IMR-90 (cell line): ENCODE measurements at regions not wholly inside any gene's neighbourhood (a gene's known extent, or its start where the extent isn't known, plus 50 kb on each side); places are given as distances from the start of the nearest gene placed in this dataset.

Experiments used
- ATAC-seq: fragments of 200-7000 bp; cut with Tn5 transposase; 2 replicates; pipeline ENCODE4 v1.9.1; 2020; ENCODE audit warnings: low read depth, mild to moderate bottlenecking, moderate library complexity
- BruUV-seq: library from RNA; stranded (reverse); fragments of 400-500 nt; replicated peaks from 2 replicates; lab custom pipeline; 2021; lab: Mats Ljungman, UMichigan
- CTCF ChIA-PET: fragments of 300-600 bp; formaldehyde crosslinking; extraction: SDS; loops from one replicate; lab custom pipeline; 2021; ENCODE audit warnings: antibody characterized with exemption; lab: Yijun Ruan, JAX
- POLR2A ChIA-PET: fragments of 300-600 bp; sonication (Branson Sonifier 250); formaldehyde crosslinking; loops from one replicate; lab custom pipeline; 2022; ENCODE audit warnings: antibody characterized with exemption; ENCODE audit not compliant: unreplicated experiment; lab: Charles Lee
- DNase-seq: peaks from one replicate; pipeline ENCODE4 v3.0.0; 2013
- H2AFZ ChIP-seq: replicated peaks from 2 replicates; pipeline ENCODE3; 2013; ENCODE audit warnings: low read length, mild to moderate bottlenecking; ENCODE audit not compliant: poor library complexity
- H2AK5ac ChIP-seq: 2 replicates; pipeline ENCODE4 v1.6.1; 2013; ENCODE audit warnings: low read depth, low read length, inconsistent platforms
- H2AK9ac ChIP-seq: replicated peaks from 2 replicates; pipeline ENCODE3; 2013; ENCODE audit warnings: mild to moderate bottlenecking, low read depth, low read length, moderate library complexity; ENCODE audit not compliant: poor library complexity
- H2BK120ac ChIP-seq: 2 replicates; pipeline ENCODE4 v1.6.1; 2013; ENCODE audit warnings: low read depth, low read length, inconsistent platforms
- H2BK15ac ChIP-seq: 3 replicates; pipeline ENCODE4 v1.6.1; 2013; ENCODE audit warnings: low read depth, low read length, inconsistent platforms
- H2BK20ac ChIP-seq: 2 replicates; pipeline ENCODE4 v1.6.1; 2013; ENCODE audit warnings: low read depth, mild to moderate bottlenecking, inconsistent platforms, low read length, moderate library complexity
- H2BK5ac ChIP-seq: 2 replicates; pipeline ENCODE4 v1.6.1; 2013; ENCODE audit warnings: mild to moderate bottlenecking, low read depth, low read length, inconsistent platforms; ENCODE audit not compliant: poor library complexity, severe bottlenecking
- H3K14ac ChIP-seq: replicated peaks from 2 replicates; pipeline ENCODE4 v1.6.1; 2013; ENCODE audit warnings: low read depth, low read length, inconsistent platforms
- H3K18ac ChIP-seq: 2 replicates; pipeline ENCODE4 v1.6.1; 2013; ENCODE audit warnings: low read depth, low read length, control low read depth
- H3K23ac ChIP-seq: 2 replicates; pipeline ENCODE4 v1.6.1; 2013; ENCODE audit warnings: low read depth, low read length, inconsistent platforms
- H3K27ac ChIP-seq: 2 replicates; pipeline ENCODE4 v1.5.1; 2013; ENCODE audit warnings: mild to moderate bottlenecking, control low read depth, low read length; ENCODE audit not compliant: insufficient read depth
- H3K27me3 ChIP-seq: 2 replicates; pipeline ENCODE4 v1.6.1; 2013; ENCODE audit warnings: low read length; ENCODE audit not compliant: control insufficient read depth, insufficient read depth
- H3K36me3 ChIP-seq: 2 replicates; pipeline ENCODE4 v1.6.1; 2013; ENCODE audit warnings: low read length, mixed read lengths; ENCODE audit not compliant: control insufficient read depth, insufficient read depth
- H3K4ac ChIP-seq: 2 replicates; pipeline ENCODE4 v1.6.1; 2013; ENCODE audit warnings: low read depth, low read length, inconsistent platforms
- H3K4me1 ChIP-seq: 2 replicates; pipeline ENCODE4 v1.6.1; 2013; ENCODE audit warnings: low read length, mixed read lengths; ENCODE audit not compliant: control insufficient read depth, insufficient read depth
- H3K4me2 ChIP-seq: 2 replicates; pipeline ENCODE4 v1.6.1; 2013; ENCODE audit warnings: low read depth, mild to moderate bottlenecking, control low read depth, low read length, moderate library complexity
- H3K4me3 ChIP-seq: 2 replicates; pipeline ENCODE4 v1.5.1; 2013; ENCODE audit warnings: low read depth, mild to moderate bottlenecking, control low read depth, low read length, moderate library complexity; ENCODE audit not compliant: insufficient read depth
- H3K56ac ChIP-seq: 2 replicates; pipeline ENCODE4 v1.6.1; 2013; ENCODE audit warnings: low read length, inconsistent platforms; ENCODE audit not compliant: insufficient read depth; ENCODE audit errors: extremely low read depth
- H3K79me1 ChIP-seq, 2 experiments: 2 replicates each; pipeline ENCODE4 v1.6.1; 2013; ENCODE audit warnings: low read length in 2 of 2, inconsistent platforms in 1 of 2, low read depth in 1 of 2
- H3K9ac ChIP-seq: 2 replicates; pipeline ENCODE4 v1.6.1; 2013; ENCODE audit warnings: low read depth, low read length, control low read depth
- H3K9me1 ChIP-seq: 2 replicates; pipeline ENCODE4 v1.6.1; 2013; ENCODE audit warnings: low read length, inconsistent platforms; ENCODE audit not compliant: insufficient read depth
- H3K9me3 ChIP-seq: 2 replicates; pipeline ENCODE4 v1.6.1; 2013; ENCODE audit warnings: low read length; ENCODE audit not compliant: control insufficient read depth, insufficient read depth
- H4K20me1 ChIP-seq: 2 replicates; pipeline ENCODE4 v1.6.1; 2013; ENCODE audit warnings: low read length, inconsistent platforms; ENCODE audit not compliant: insufficient read depth
- H4K5ac ChIP-seq: 2 replicates; pipeline ENCODE4 v1.6.1; 2013; ENCODE audit warnings: mild to moderate bottlenecking, low read depth, low read length, control low read depth
- H4K8ac ChIP-seq, 2 experiments: 2 replicates each; pipeline ENCODE4 v1.6.1; 2013; ENCODE audit warnings: low read depth in 2 of 2, low read length in 2 of 2, control low read depth in 1 of 2, inconsistent platforms in 1 of 2
- H4K91ac ChIP-seq: 2 replicates; pipeline ENCODE4 v1.6.1; 2013; ENCODE audit warnings: low read depth, low read length, inconsistent platforms; ENCODE audit not compliant: insufficient read depth
- CEBPB ChIP-seq: IDR thresholded peaks from 2 replicates; pipeline ENCODE4 v1.6.1; 2012; ENCODE audit warnings: low read depth, low read length, improper control_type of control experiment
- MAFK ChIP-seq: IDR thresholded peaks from 2 replicates; pipeline ENCODE4 v1.6.1; 2012; ENCODE audit warnings: low read depth, low read length, improper control_type of control experiment
- NFE2L2 ChIP-seq: fragments of 150-350 bp; IDR thresholded peaks from 2 replicates; pipeline ENCODE4 v1.6.1; 2016; ENCODE audit warnings: low read depth, mild to moderate bottlenecking, low read length
- RCOR1 ChIP-seq: IDR thresholded peaks from 2 replicates; pipeline ENCODE4 v1.6.1; 2012; ENCODE audit warnings: mild to moderate bottlenecking, low read length, improper control_type of control experiment; ENCODE audit not compliant: insufficient replicate concordance
- USF2 ChIP-seq: fragments of 150-350 bp; IDR thresholded peaks from 2 replicates; pipeline ENCODE4 v1.6.1; 2017; ENCODE audit warnings: mild to moderate bottlenecking, antibody characterized with exemption, low read length, low read depth
- WGBS, 2 experiments: methylation state at CpG; one replicate each; pipeline versions ENCODE4 v1.1.5 to v1.1.7; 2013; ENCODE audit warnings: missing lambda C conversion rate in 2 of 2; ENCODE audit not compliant: insufficient read length in 1 of 2; ENCODE audit errors: extremely low coverage in 2 of 2; 5-methylcytosine and 5-hydroxymethylcytosine counted together
- dilution Hi-C: fragments of 300-500 bp; cut with HindIII; formaldehyde crosslinking; loops from one replicate; pipeline ENCODE4 v1.14.3; 2018; ENCODE audit warnings: low sequenced_read_pairs; ENCODE audit not compliant: unreplicated experiment
- in situ Hi-C: fragments of 300-500 bp; cut with MboI; formaldehyde crosslinking; loops from 3 replicates; pipeline ENCODE4 v1.14.3; 2019; ENCODE audit warnings: low sequenced_read_pairs, inconsistent platforms, mixed read lengths
- intact Hi-C: fragments of 100-400 bp; cut with micrococcal nuclease; formaldehyde crosslinking; loops from 2 replicates; pipeline ENCODE4 v1.10.0; 2022

GRCh38 chr18:13998571-13998970, 83.2 kb upstream of the MC2R start:
- Histone ChIP-seq H2AK9ac (no peak overlapping the region), H3K18ac (no peak overlapping the region), H3K56ac (no peak overlapping the region), H2BK120ac (no peak overlapping the region), H3K9me1 (no peaks in the 10 kb centered on the region), H3K27ac (no peak overlapping the region), H2AK5ac (no peak overlapping the region), H4K91ac (no peak overlapping the region), H3K9ac (no peak overlapping the region), H3K4ac (no peak overlapping the region), H3K4me1 (no peaks in the 10 kb centered on the region), H3K14ac (no peak overlapping the region), H4K5ac (no peak overlapping the region), H3K27me3 (no peaks in the 10 kb centered on the region), H3K4me3 (no peak overlapping the region), H4K20me1 (no peaks in the 10 kb centered on the region), H2BK15ac (no peak overlapping the region), H2BK5ac (no peak overlapping the region), H2BK20ac (no peak overlapping the region), H3K9me3 (peaks cover 21% of the 10 kb centered on the region), H4K8ac (no peak overlapping the region), H2AFZ (no peak overlapping the region), H3K4me2 (no peak overlapping the region), H3K79me1 (no peaks in the 10 kb centered on the region), H3K23ac (no peak overlapping the region), H3K36me3 (no peaks in the 10 kb centered on the region)
- dilution Hi-C loops (no loop called here), intact Hi-C loops (no loop called here), in situ Hi-C loops (loop anchor here (10.0 kb wide), 1 partner anchor 54 kb away; no protein-coding TSS in a partner anchor)
- POLR2A ChIA-PET: no interaction called here
- CTCF ChIA-PET: no interaction called here
- 74% methylated on average over 3 of the region's 9 CpGs; no CpG with 5 or more reads in 1 of the 2 experiments for WGBS, 2 experiments
- DNase-seq: no peak
- BruUV-seq: no TSS peak
- TF ChIP-seq RCOR1: no peak
- TF ChIP-seq MAFK: no peak
- TF ChIP-seq USF2: no peak
- no peak for TF ChIP-seq CEBPB
- TF ChIP-seq NFE2L2: no peak
- no peak for ATAC-seq
